Sigmoid colon (tissue), 6 donors: ENCODE measurements at regions not wholly inside any gene's neighbourhood (a gene's known extent, or its start where the extent isn't known, plus 50 kb on each side); places are given as distances from the start of the nearest gene placed in this dataset.
"Not testable (repeated sequence)": the region's sequence is repeated elsewhere in the genome, so short reads cannot be mapped to it uniquely, and the experiment has no call there.

Source experiments
- DNase-seq: peaks from one replicate; pipeline ENCODE4 v3.0.0-alpha.2; 2019
- H3K27ac ChIP-seq, 4 donors: fragments of 200-600 bp; sonication (generic); one replicate each; pipeline ENCODE4 v1.5.1; 2016 to 2019; ENCODE audit warnings: mild to moderate bottlenecking in 1 of 4
- H3K27me3 ChIP-seq, 3 donors: fragments of 200-600 bp; sonication (generic); one replicate each; pipeline ENCODE4 v1.5.1; 2019; ENCODE audit warnings: mild to moderate bottlenecking in 1 of 3
- H3K36me3 ChIP-seq, 4 donors: fragments of 200-600 bp; sonication (generic); one replicate each; pipeline ENCODE4 v1.5.1; 2016 to 2019
- H3K4me1 ChIP-seq, 4 donors: fragments of 200-600 bp; sonication (generic); one replicate each; pipeline ENCODE4 v1.5.1; 2017 to 2019
- H3K4me3 ChIP-seq, 4 donors: fragments of 200-600 bp; sonication (generic); one replicate each; pipeline ENCODE4 v1.5.1; 2017 to 2019; ENCODE audit warnings: mild to moderate bottlenecking in 2 of 4, moderate library complexity in 1 of 4
- H3K9me3 ChIP-seq, 4 donors: fragments of 200-600 bp in 3 of 4; sonication (generic) in 3 of 4; one replicate each; pipeline versions ENCODE4 v1.5.1 to v1.6.1; 2013 to 2019
- EP300 ChIP-seq, 4 donors: sonication (generic); formaldehyde crosslinking; IDR thresholded peaks; one replicate each; pipeline ENCODE4 v1.6.1; 2017; ENCODE audit warnings: antibody characterized with exemption in 4 of 4
- POLR2A ChIP-seq, 2 donors: fragments of 450-650 bp; IDR thresholded peaks; one replicate each; pipeline ENCODE4 v1.6.1; 2016; ENCODE audit warnings: antibody characterized with exemption in 2 of 2, mild to moderate bottlenecking in 2 of 2, moderate library complexity in 2 of 2
- POLR2AphosphoS5 ChIP-seq, 4 donors: sonication (generic); formaldehyde crosslinking; IDR thresholded peaks; one replicate each; pipeline ENCODE4 v1.6.1; 2017; ENCODE audit warnings: antibody characterized with exemption in 4 of 4
- WGBS, 2 donors: extraction: QIAGEN DNeasy Blood & Tissue Kit; methylation state at CpG; one replicate each; pipeline ENCODE4 v1.1.7; 2013; 5-methylcytosine and 5-hydroxymethylcytosine counted together
- intact Hi-C: fragments of 100-400 bp; cut with DNase I; formaldehyde crosslinking; loops from one replicate; pipeline ENCODE4 v1.15.1; 2023
- TF ChIP-seq, protein P1 (sequence below), 4 experiments: fragments of 450-650 bp in 3 of 4; fragments of 200-600 bp in 1 of 4; IDR thresholded peaks; one replicate each; pipeline ENCODE4 v1.5.1; 2016 to 2019; ENCODE audit warnings: antibody characterized with exemption in 4 of 4, mild to moderate bottlenecking in 3 of 4, moderate library complexity in 2 of 4
- donor health status: healthy with polysubstance abuse.
- donor health status: healthy.

DNA sequence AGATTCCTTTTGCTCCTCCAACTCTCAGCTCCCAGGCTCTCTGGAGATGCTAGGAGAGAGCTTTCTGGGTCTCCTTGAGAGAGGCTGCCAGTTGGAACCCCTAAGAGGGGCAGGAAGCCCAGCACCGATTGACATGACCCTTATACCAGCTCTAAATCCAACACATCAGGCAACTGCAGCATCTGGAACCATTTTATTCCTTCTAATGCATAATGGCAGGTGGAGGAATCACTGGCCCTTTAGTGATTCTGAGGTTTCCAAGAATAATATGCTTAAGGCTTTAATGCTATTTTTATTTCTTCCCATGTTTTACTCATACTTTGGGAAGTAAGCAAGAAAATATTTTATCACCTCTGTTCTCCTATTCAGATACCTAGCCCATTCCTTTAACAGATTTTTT, 60.3 kb upstream of the TEX264 start:
- no peak for DNase-seq
- H3K36me3 ChIP-seq = no peaks in the 10 kb centered on the region
- H3K4me1 ChIP-seq = peaks cover 0 to 8% (median 3%) of the 10 kb centered on the region in 4 donors
- TF ChIP-seq EP300 (IDR thresholded peaks at IDR 0.05) (no peak), POLR2AphosphoS5 (IDR thresholded peaks at IDR 0.05) (no peak), POLR2A (IDR thresholded peaks at IDR 0.05) (no peak)
- TF ChIP-seq, protein P1, sequence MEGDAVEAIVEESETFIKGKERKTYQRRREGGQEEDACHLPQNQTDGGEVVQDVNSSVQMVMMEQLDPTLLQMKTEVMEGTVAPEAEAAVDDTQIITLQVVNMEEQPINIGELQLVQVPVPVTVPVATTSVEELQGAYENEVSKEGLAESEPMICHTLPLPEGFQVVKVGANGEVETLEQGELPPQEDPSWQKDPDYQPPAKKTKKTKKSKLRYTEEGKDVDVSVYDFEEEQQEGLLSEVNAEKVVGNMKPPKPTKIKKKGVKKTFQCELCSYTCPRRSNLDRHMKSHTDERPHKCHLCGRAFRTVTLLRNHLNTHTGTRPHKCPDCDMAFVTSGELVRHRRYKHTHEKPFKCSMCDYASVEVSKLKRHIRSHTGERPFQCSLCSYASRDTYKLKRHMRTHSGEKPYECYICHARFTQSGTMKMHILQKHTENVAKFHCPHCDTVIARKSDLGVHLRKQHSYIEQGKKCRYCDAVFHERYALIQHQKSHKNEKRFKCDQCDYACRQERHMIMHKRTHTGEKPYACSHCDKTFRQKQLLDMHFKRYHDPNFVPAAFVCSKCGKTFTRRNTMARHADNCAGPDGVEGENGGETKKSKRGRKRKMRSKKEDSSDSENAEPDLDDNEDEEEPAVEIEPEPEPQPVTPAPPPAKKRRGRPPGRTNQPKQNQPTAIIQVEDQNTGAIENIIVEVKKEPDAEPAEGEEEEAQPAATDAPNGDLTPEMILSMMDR (IDR thresholded peaks at IDR 0.05) = no peak
- WGBS, 2 donors = 90% methylated on average over 1 of the region's 1 CpG
- no peaks in the 10 kb centered on the region for H3K27me3 ChIP-seq
- no peaks in the 10 kb centered on the region for H3K9me3 ChIP-seq
- intact Hi-C loops = no loop called here
- no peak overlapping the region for H3K4me3 ChIP-seq
- no peak overlapping the region for H3K27ac ChIP-seq

- intact Hi-C loops = loop anchor here (5.0 kb wide), 1 partner anchor 80 kb away; the partner anchor contains the start of gene RAD54L2
- 93 to 95% methylated on average over 3 of the region's 3 CpGs for WGBS, 2 donors
- peak overlapping the region in 3 of 4 donors; percentile 9 to 80 (median 36) for H3K27ac ChIP-seq
- no peaks in the 10 kb centered on the region for H3K36me3 ChIP-seq
- peaks cover 0 to 52% (median 35%) of the 10 kb centered on the region in 4 donors for H3K4me1 ChIP-seq
- TF ChIP-seq POLR2AphosphoS5 (IDR thresholded peaks at IDR 0.05) (no peak), POLR2A (IDR thresholded peaks at IDR 0.05) (no peak), EP300 (IDR thresholded peaks at IDR 0.05) (no peak)
- TF ChIP-seq, protein P1 (IDR thresholded peaks at IDR 0.05) = no peak
- H3K4me3 ChIP-seq = no peak overlapping the region
- no peak for DNase-seq
- H3K27me3 ChIP-seq = no peaks in the 10 kb centered on the region
- no peaks in the 10 kb centered on the region for H3K9me3 ChIP-seq
Observed at GRCh38 chr3:51617597-51617996, 53.5 kb upstream of the TEX264 start.

DNA sequence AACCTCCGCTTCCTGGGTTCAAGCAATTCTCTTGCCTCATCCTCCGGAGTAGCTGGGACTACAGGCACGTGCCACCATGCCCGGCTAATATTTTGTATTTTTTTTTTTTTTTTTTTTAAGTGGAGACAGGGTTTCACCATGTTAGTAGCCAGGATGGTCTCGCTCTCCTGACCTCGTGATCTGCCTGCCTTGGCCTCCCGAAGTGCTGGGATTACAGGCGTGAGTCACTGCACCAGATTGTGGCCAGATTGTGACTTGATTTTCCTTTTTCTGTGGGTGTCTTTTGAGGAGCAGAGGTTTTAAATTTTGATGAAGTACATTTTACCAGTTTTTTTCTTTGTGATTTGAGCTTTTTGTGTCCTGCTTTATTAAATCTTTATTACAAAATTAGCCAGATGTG, 53.0 kb upstream of the TEX264 start:
- Histone ChIP-seq H3K4me1 (peaks cover 0 to 57% (median 40%) of the 10 kb centered on the region in 4 donors), H3K27ac (peak overlapping the region in 3 of 4 donors; percentile 68 to 81 (median 80))
- intact Hi-C loops = loop anchor here (5.0 kb wide), 1 partner anchor 81 kb away; the partner anchor contains the start of gene RAD54L2
- H3K4me3 ChIP-seq, H3K36me3 ChIP-seq, H3K27me3 ChIP-seq, H3K9me3 ChIP-seq, DNase-seq: not testable (repeated sequence)
- 89 to 91% methylated on average over 8 of the region's 8 CpGs for WGBS, 2 donors

GRCh38 chr3:51618496-51618895, 52.6 kb upstream of the TEX264 start:
- H3K4me3 ChIP-seq = no peak overlapping the region
- no peak for TF ChIP-seq POLR2A (IDR thresholded peaks at IDR 0.05)
- TF ChIP-seq, protein P1 (IDR thresholded peaks at IDR 0.05) = no peak
- TF ChIP-seq POLR2AphosphoS5 (IDR thresholded peaks at IDR 0.05) = no peak
- TF ChIP-seq EP300 (IDR thresholded peaks at IDR 0.05) = no peak
- no peaks in the 10 kb centered on the region for H3K36me3 ChIP-seq
- H3K27me3 ChIP-seq = no peaks in the 10 kb centered on the region
- no peak for DNase-seq
- peaks cover 0 to 61% (median 40%) of the 10 kb centered on the region in 4 donors for H3K4me1 ChIP-seq
- peak overlapping the region in 3 of 4 donors; percentile 68 to 81 (median 80) for H3K27ac ChIP-seq
- 85 to 86% methylated on average over 3 of the region's 3 CpGs for WGBS, 2 donors
- H3K9me3 ChIP-seq = no peaks in the 10 kb centered on the region
- intact Hi-C loops = loop anchor here (5.0 kb wide), 1 partner anchor 81 kb away; the partner anchor contains the start of gene RAD54L2

DNA sequence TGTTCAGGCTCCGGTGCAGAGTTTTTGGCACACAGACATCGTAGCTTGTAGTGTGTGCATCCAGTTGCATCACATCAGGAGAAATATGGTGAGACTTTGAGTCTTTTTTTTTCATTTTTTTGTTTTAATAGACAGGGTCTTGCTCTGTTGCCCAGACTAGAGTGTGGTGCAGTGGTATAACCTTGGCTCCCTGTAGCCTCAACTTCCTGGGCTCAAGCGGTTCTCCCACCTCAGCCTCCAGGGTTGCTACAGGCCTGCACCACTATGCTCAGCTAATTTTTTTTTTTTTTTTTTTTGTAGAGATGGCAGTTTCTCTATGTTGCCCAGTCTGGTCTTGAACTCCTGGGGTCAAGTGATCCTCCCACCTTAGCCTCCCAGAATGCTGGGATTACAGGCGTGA, 51.1 kb upstream of the TEX264 start:
- no peak for DNase-seq
- H3K4me3 ChIP-seq = no peak overlapping the region
- H3K9me3 ChIP-seq = no peaks in the 10 kb centered on the region
- intact Hi-C loops = loop anchor here (5.0 kb wide), 3 partner anchors 47 to 118 kb away; partner anchors contain the start of genes DCAF1 and RAD54L2
- peaks cover 0 to 62% (median 40%) of the 10 kb centered on the region in 4 donors for H3K4me1 ChIP-seq
- no peaks in the 10 kb centered on the region for H3K27me3 ChIP-seq
- TF ChIP-seq EP300 (IDR thresholded peaks at IDR 0.05) = no peak
- TF ChIP-seq, protein P1 (IDR thresholded peaks at IDR 0.05) = no peak
- peak overlapping the region; percentile 68 to 81 (median 78) for H3K27ac ChIP-seq
- WGBS, 2 donors = 90 to 98% methylated on average over 4 of the region's 4 CpGs
- no peaks in the 10 kb centered on the region for H3K36me3 ChIP-seq
